ENCODE measurements at regions not wholly inside any gene's neighbourhood (a gene's known extent, or its start where the extent isn't known, plus 50 kb on each side); places are given as distances from the start of the nearest gene placed in this dataset.

DNA sequence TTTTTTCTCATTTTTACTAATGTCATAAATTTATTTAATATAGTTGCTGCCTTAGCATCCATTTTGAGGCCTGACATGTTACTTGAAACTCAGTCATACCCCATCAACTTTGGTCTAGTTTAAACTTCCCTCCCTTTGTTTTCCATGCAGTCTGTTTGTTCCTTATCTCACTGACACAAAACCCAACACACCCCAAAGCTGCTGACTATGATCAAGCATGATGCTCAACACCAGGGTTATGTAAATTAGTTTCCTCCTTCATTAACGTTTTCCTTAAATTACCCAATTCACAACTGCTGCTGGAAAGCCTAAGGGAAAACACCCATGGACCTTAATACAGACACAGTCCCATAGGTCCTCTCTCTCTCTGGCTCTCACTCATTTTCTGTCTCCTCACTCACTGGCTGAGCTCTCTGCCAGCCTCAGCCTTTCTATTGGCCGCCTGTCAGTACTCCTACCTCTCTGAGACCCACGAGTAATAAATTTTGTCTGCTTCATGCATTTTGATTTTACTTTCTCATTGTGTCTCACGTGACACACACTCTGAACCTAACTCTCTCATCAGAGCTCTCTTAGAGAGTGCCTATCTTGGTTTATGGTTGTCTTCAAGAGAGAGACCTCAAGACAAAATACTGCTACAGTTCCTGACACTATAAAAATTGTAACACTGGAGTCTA lies 904.5 kb downstream of the C6orf118 start:
- Histone ChIP-seq H3K36me3 (no peaks in the 10 kb centered on the region), H3K27ac (no peak overlapping the region), H3K4me3 (no peak overlapping the region), H3K27me3 (no peaks in the 10 kb centered on the region), H3K9me3 (no peaks in the 10 kb centered on the region), H3K4me1 (no peaks in the 10 kb centered on the region)
- 42% methylated on average over 4 of the region's 4 CpGs for WGBS (ENCODE audit: insufficient coverage, low coverage, low lambda C conversion rate, missing lambda C conversion rate)
- ATAC-seq (no peak), DNase-seq (no peak)
- intact Hi-C loops (cut with DNase I): no loop called here
- TF ChIP-seq POLR2A (IDR thresholded peaks at IDR 0.05): no peak

DNA sequence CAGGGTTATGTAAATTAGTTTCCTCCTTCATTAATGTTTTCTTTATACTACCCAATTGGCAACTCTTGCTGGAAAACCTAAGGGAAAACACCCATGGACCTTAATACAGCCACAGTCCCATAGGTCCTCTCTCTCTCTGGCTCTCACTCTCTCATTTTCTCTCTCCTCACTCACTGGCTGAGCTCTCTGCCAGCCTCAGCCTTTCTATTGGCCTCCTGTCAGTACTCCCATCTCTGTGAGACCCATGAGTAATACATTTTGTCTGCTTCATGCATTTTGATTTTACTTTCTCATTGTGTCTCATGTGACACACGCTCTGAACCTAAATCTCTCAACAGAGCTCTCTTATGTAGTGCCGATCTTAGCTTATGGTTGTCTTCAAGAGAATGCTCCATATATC lies 907.5 kb downstream of the C6orf118 start:
- Histone ChIP-seq H3K27me3 (no peaks in the 10 kb centered on the region), H3K36me3 (no peaks in the 10 kb centered on the region), H3K9me3 (no peaks in the 10 kb centered on the region), H3K4me3 (no peak overlapping the region), H3K4me1 (no peaks in the 10 kb centered on the region), H3K27ac (no peak overlapping the region)
- no peak for TF ChIP-seq POLR2A (IDR thresholded peaks at IDR 0.05)
- TF ChIP-seq, protein P1, sequence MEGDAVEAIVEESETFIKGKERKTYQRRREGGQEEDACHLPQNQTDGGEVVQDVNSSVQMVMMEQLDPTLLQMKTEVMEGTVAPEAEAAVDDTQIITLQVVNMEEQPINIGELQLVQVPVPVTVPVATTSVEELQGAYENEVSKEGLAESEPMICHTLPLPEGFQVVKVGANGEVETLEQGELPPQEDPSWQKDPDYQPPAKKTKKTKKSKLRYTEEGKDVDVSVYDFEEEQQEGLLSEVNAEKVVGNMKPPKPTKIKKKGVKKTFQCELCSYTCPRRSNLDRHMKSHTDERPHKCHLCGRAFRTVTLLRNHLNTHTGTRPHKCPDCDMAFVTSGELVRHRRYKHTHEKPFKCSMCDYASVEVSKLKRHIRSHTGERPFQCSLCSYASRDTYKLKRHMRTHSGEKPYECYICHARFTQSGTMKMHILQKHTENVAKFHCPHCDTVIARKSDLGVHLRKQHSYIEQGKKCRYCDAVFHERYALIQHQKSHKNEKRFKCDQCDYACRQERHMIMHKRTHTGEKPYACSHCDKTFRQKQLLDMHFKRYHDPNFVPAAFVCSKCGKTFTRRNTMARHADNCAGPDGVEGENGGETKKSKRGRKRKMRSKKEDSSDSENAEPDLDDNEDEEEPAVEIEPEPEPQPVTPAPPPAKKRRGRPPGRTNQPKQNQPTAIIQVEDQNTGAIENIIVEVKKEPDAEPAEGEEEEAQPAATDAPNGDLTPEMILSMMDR (IDR thresholded peaks at IDR 0.05): no peak
- no peak for ATAC-seq
- 88% methylated on average over 2 of the region's 2 CpGs for WGBS (ENCODE audit: insufficient coverage, low coverage, low lambda C conversion rate, missing lambda C conversion rate)
- DNase-seq: no peak
- intact Hi-C loops (cut with DNase I): no loop called here

DNA sequence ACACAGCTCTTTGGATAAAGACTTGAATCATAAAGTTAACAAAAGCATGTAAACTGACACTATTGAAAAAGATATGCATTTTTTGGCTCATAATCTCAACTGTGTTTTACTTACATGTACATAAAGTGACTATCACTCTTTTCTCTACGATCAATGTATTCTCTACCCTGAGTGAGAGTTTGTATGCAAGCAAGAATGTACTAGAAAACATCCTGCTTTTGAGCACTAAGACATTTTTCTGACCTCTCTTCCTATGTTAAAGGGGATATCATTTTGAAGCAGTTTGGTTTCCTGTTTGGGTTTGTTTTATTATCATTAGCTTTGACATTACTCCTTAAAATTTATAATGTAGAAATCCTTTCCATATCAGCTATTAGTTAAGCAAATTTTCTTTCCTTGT lies 910.8 kb downstream of the C6orf118 start:
- H3K4me1 ChIP-seq: peaks cover 0 to 3% (median 0%) of the 10 kb centered on the region in 4 donors
- H3K4me3 ChIP-seq: no peak overlapping the region
- no peak for TF ChIP-seq POLR2A (IDR thresholded peaks at IDR 0.05)
- TF ChIP-seq, protein P1 (IDR thresholded peaks at IDR 0.05): no peak
- no peaks in the 10 kb centered on the region for H3K27me3 ChIP-seq
- H3K36me3 ChIP-seq: no peaks in the 10 kb centered on the region
- ATAC-seq (peak in 1 of 4 donors; percentile 54), DNase-seq (no peak)
- intact Hi-C loops (cut with DNase I): no loop called here
- H3K9me3 ChIP-seq: no peaks in the 10 kb centered on the region
- no peak overlapping the region for H3K27ac ChIP-seq
- WGBS (ENCODE audit: insufficient coverage, low coverage, low lambda C conversion rate, missing lambda C conversion rate): 69% methylated on average over 1 of the region's 1 CpG

DNA sequence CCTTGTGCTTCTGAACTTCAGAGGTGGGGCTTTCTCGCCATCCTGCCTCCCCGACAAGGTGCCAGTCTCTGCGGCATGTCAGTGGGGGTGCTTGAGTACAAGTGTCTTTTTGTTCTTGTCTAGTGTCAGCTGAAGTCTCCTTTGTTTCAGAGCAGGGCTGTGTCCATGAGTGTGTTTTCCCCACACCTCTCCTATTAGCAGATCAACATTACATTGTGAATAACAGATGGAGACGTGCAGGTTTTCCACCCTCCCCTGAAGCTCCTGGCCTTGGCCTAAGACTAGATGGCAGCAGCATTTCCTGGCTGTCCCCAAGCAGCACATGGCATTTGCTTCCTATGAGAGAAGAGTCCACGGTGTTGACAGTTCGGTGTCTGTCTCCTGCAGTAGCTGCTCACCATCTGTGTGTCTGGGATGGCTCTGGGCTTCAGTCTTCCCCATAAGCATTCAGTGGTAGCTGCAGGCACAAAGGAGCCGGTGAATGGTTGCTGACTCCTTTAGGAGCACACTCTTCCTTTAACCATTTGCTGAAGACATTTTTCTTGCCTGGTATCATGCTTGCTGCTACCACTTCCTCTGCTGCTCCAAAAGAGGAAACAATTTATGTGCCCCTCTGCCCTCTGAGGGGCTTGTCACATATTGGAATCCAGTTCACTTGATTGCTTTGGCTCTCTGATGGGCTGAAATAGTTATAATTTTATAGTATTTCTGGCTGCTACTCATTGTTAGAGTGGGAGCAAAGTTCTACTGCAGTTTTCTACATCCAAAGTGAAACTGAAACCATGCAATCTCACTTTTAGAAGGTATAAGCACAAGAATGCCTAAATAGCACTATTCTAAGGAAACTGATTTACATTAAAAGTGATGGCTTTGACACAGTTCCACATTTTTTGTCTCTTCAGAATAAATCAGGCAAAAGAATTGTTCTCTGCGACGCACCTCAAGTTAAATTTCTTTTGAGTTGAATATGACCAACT lies 913.0 kb downstream of the C6orf118 start:
- ATAC-seq: peak; percentile 76 to 91 (median 85)
- peak overlapping the region in 1 of 3 donors; percentile 34 for H3K4me3 ChIP-seq
- intact Hi-C loops (cut with DNase I): no loop called here
- 70% methylated on average over 7 of the region's 9 CpGs for WGBS (ENCODE audit: insufficient coverage, low coverage, low lambda C conversion rate, missing lambda C conversion rate)
- no peak for DNase-seq
- TF ChIP-seq, protein P1 (IDR thresholded peaks at IDR 0.05): no peak
- TF ChIP-seq POLR2A (IDR thresholded peaks at IDR 0.05): no peak
- H3K27me3 ChIP-seq: no peaks in the 10 kb centered on the region
- H3K9me3 ChIP-seq: no peaks in the 10 kb centered on the region
- H3K4me1 ChIP-seq: peaks cover 0 to 3% (median 0%) of the 10 kb centered on the region in 4 donors
- no peaks in the 10 kb centered on the region for H3K36me3 ChIP-seq
- H3K27ac ChIP-seq: no peak overlapping the region

DNA sequence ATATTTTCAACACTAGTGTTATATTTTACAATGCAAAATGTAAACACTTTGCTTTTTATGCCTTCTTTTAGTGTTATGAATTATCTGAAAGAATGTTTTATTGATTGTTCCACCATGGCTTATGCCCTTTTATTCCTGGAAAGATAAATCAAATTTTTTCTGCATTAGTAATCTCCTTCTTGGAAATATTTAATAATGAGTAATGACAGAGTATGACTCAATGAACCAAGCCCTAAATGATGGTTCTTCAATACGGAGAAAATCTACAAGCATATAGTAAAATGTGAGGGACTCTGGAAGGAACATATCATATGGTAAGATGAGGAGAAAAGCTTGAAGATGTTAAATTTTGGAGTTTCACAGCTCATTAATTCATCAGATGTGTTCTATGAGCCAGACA lies 929.6 kb downstream of the C6orf118 start:
- H3K27ac ChIP-seq: no peak overlapping the region

More for the DNA sequence above, 929.6 kb downstream of the C6orf118 start:
- WGBS (ENCODE audit: insufficient coverage, low coverage, low lambda C conversion rate, missing lambda C conversion rate): 50% methylated on average over 1 of the region's 1 CpG
- intact Hi-C loops (cut with DNase I): no loop called here
- DNase-seq: no peak
- Histone ChIP-seq H3K9me3 (peaks cover 0 to 4% (median 0%) of the 10 kb centered on the region in 4 donors), H3K4me3 (no peak overlapping the region), H3K27me3 (no peaks in the 10 kb centered on the region), H3K4me1 (no peaks in the 10 kb centered on the region), H3K36me3 (no peaks in the 10 kb centered on the region)
- TF ChIP-seq POLR2A (IDR thresholded peaks at IDR 0.05): no peak
- TF ChIP-seq, protein P1 (IDR thresholded peaks at IDR 0.05): no peak
- no peak for ATAC-seq
